Fibroblast of lung (primary cell): ENCODE measurements at regions not wholly inside any gene's neighbourhood (a gene's known extent, or its start where the extent isn't known, plus 50 kb on each side); places are given as distances from the start of the nearest gene placed in this dataset.
"Not testable (repeated sequence)": the region's sequence is repeated elsewhere in the genome, so short reads cannot be mapped to it uniquely, and the experiment has no call there.

Source experiments
- CTCF ChIP-seq, 2 donors: IDR thresholded peaks in 1 of 2; conservative IDR thresholded peaks in 1 of 2; 1 replicate in 1 of 2; 2 replicates in 1 of 2; pipeline ENCODE4 v1.5.1; 2011 to 2012; ENCODE audit warnings: low read length in 2 of 2, control low read depth in 1 of 2, inconsistent platforms in 1 of 2, low read depth in 1 of 2, mild to moderate bottlenecking in 1 of 2
- EZH2 ChIP-seq: IDR thresholded peaks from 2 replicates; pipeline ENCODE4 v1.5.1; 2012; ENCODE audit warnings: low read length, control low read depth, mild to moderate bottlenecking; ENCODE audit errors: missing control alignments

DNA sequence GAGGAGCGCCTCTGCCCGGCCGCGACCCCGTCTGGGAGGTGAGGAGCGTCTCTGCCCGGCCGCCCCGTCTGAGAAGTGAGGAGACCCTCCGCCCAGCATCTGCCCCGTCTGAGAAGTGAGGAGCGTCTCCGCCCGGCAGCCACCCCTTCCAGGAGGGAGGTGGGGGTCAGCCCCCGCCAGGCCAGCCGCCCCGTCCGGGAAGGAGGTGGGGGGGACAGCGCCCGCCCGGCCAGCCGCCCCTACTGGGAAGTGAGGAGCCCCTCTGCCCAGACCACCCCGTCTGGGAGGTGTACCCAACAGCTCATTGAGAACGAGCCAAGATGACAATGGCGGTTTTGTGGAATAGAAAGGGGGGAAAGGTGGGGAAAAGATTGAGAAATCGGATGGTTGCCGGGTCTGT is 164.6 kb downstream of the TEX36 start:
- TF ChIP-seq CTCF (conservative IDR thresholded peaks at IDR 0.05 in 1 of 2, IDR thresholded peaks at IDR 0.05 in 1 of 2; ENCODE audit: low read depth in 1 of 2, low read length in 2 of 2); EZH2: not testable (repeated sequence)
